OCI-LY7 (cell line): ENCODE measurements at regions not wholly inside any gene's neighbourhood (a gene's known extent, or its start where the extent isn't known, plus 50 kb on each side); places are given as distances from the start of the nearest gene placed in this dataset.

ENCODE experiments used
- BruUV-seq: library from RNA; stranded (reverse); fragments of 400-500 nt; replicated peaks from 2 replicates; lab custom pipeline; 2021; lab: Mats Ljungman, UMichigan
- CTCF ChIA-PET: fragments of 300-600 bp; sonication (Branson Sonifier 250); formaldehyde crosslinking; loops from one replicate; lab custom pipeline; 2022; ENCODE audit warnings: antibody characterized with exemption; ENCODE audit not compliant: unreplicated experiment; lab: Charles Lee
- POLR2A ChIA-PET: fragments of 300-600 bp; sonication (Branson Sonifier 250); formaldehyde crosslinking; loops from one replicate; lab custom pipeline; 2022; ENCODE audit warnings: antibody characterized with exemption; lab: Charles Lee
- DNase-seq: peaks from one replicate; pipeline ENCODE4 v3.0.0-alpha.2; 2015; ENCODE audit warnings: low spot score
- H2AFZ ChIP-seq: fragments of 200-600 bp; sonication (generic), shearing (Covaris generic); 2 replicates; pipeline ENCODE4 v1.6.1; 2014; ENCODE audit warnings: mild to moderate bottlenecking, antibody characterized with exemption, low read length, moderate library complexity
- H3K27ac ChIP-seq: fragments of 200-600 bp; sonication (generic); 2 replicates; pipeline ENCODE4 v1.5.1; 2014; ENCODE audit warnings: mixed run types, low read depth, mild to moderate bottlenecking, moderate library complexity, low read length, inconsistent platforms; ENCODE audit not compliant: poor library complexity, severe bottlenecking
- H3K36me3 ChIP-seq: fragments of 200-600 bp; sonication (generic); 2 replicates; pipeline ENCODE4 v1.6.1; 2014; ENCODE audit warnings: mild to moderate bottlenecking, antibody characterized with exemption, low read length, moderate library complexity, mixed read lengths; ENCODE audit not compliant: insufficient read depth
- H3K4me1 ChIP-seq: fragments of 200-600 bp; sonication (generic); 2 replicates; pipeline ENCODE4 v1.5.1; 2014; ENCODE audit warnings: mild to moderate bottlenecking, low read length; ENCODE audit not compliant: insufficient read depth, poor library complexity, severe bottlenecking
- H3K4me2 ChIP-seq: fragments of 200-600 bp; sonication (generic); 2 replicates; pipeline ENCODE4 v1.6.1; 2014; ENCODE audit warnings: mild to moderate bottlenecking, low read length
- H3K4me3 ChIP-seq: fragments of 200-600 bp; sonication (generic); 2 replicates; pipeline ENCODE4 v1.5.1; 2014; ENCODE audit warnings: mild to moderate bottlenecking, low read depth, low read length; ENCODE audit not compliant: poor library complexity, severe bottlenecking
- H3K79me2 ChIP-seq: fragments of 200-600 bp; sonication (generic); 2 replicates; pipeline ENCODE4 v1.6.1; 2016; ENCODE audit warnings: low read depth, mild to moderate bottlenecking, low read length, moderate library complexity, mixed read lengths; ENCODE audit not compliant: insufficient read depth
- H3K9me2 ChIP-seq: fragments of 200-600 bp; sonication (generic); 2 replicates; pipeline ENCODE4 v1.6.1; 2016; ENCODE audit warnings: mild to moderate bottlenecking, low read length, mixed read lengths; ENCODE audit not compliant: insufficient read depth
- H3K9me3 ChIP-seq: fragments of 200-600 bp; sonication (generic); 2 replicates; pipeline ENCODE4 v1.6.1; 2014; ENCODE audit warnings: mild to moderate bottlenecking, mixed run types, low read length, mixed read lengths
- H4K20me1 ChIP-seq: fragments of 200-600 bp; sonication (generic); 2 replicates; pipeline ENCODE4 v1.6.1; 2014; ENCODE audit warnings: mild to moderate bottlenecking, antibody characterized with exemption, low read length, moderate library complexity, mixed read lengths; ENCODE audit not compliant: insufficient read depth
- EZH2phosphoT487 ChIP-seq: fragments of 200-600 bp; sonication (generic); IDR thresholded peaks from 2 replicates; pipeline ENCODE4 v1.6.1; 2018; ENCODE audit warnings: low read depth, borderline replicate concordance, mild to moderate bottlenecking, mixed run types, antibody characterized with exemption, low read length, moderate library complexity, mixed read lengths
- intact Hi-C: fragments of 100-400 bp; cut with micrococcal nuclease; formaldehyde crosslinking; loops from one replicate; pipeline ENCODE4 v1.10.0; 2022; ENCODE audit not compliant: unreplicated experiment
- TF ChIP-seq, protein P1 (sequence below): fragments of 200-600 bp; sonication (generic); conservative IDR thresholded peaks from 2 replicates; pipeline ENCODE4 v1.5.1; 2014; ENCODE audit warnings: mild to moderate bottlenecking, antibody characterized with exemption, low read length, moderate library complexity, mixed read lengths

GRCh38 chr7:417973-418601 lies 101.6 kb downstream of the PDGFA start:
- no peaks in the 10 kb centered on the region for H3K36me3 ChIP-seq
- no peak overlapping the region for H2AFZ ChIP-seq
- no peaks in the 10 kb centered on the region for H3K9me2 ChIP-seq
- H3K79me2 ChIP-seq = no peaks in the 10 kb centered on the region
- no TSS peak for BruUV-seq
- H3K27ac ChIP-seq = no peak overlapping the region
- no peak for DNase-seq
- H3K4me3 ChIP-seq = no peak overlapping the region
- H3K9me3 ChIP-seq = no peaks in the 10 kb centered on the region
- TF ChIP-seq, protein P1, sequence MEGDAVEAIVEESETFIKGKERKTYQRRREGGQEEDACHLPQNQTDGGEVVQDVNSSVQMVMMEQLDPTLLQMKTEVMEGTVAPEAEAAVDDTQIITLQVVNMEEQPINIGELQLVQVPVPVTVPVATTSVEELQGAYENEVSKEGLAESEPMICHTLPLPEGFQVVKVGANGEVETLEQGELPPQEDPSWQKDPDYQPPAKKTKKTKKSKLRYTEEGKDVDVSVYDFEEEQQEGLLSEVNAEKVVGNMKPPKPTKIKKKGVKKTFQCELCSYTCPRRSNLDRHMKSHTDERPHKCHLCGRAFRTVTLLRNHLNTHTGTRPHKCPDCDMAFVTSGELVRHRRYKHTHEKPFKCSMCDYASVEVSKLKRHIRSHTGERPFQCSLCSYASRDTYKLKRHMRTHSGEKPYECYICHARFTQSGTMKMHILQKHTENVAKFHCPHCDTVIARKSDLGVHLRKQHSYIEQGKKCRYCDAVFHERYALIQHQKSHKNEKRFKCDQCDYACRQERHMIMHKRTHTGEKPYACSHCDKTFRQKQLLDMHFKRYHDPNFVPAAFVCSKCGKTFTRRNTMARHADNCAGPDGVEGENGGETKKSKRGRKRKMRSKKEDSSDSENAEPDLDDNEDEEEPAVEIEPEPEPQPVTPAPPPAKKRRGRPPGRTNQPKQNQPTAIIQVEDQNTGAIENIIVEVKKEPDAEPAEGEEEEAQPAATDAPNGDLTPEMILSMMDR = no peak
- no peak for TF ChIP-seq EZH2phosphoT487
- CTCF ChIA-PET = no interaction called here
- no peak overlapping the region for H3K4me2 ChIP-seq
- intact Hi-C loops = no loop called here
- no peaks in the 10 kb centered on the region for H4K20me1 ChIP-seq
- no peaks in the 10 kb centered on the region for H3K4me1 ChIP-seq
- POLR2A ChIA-PET = no interaction called here

DNA sequence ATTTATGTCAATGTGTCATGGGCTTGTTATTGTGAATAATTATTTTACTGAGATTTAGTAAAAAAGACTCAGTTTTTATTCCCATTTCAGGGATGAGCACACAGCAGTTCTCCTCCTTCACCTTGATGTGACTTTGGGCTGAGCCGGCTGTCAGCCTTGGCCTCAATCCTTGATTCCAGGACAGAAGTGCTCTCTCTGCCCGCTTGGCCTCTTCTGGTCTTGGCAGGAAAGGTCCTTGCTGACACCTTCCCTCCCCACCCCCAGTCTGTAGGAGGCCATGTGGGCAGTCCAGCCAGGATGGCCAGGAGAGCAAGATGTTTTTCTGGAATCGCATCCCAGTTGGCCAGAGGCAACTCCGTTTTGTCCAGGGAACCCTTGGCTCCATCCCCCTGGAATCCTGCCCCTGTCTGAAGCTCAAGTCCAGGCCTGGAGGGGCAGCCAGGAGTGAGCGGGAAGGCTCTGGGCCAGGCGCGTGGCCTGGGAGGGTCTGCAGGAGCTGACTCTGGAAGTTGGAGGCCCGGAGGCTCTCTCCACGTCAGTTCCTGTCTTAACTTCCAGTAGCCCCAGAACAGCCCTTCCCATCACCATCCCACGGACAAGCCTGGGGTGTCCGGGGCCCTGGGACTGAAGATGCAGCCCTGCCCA lies 100.9 kb downstream of the PDGFA start:
- CTCF ChIA-PET = no interaction called here
- TF ChIP-seq, protein P1 = no peak
- TF ChIP-seq EZH2phosphoT487 = no peak

More for the DNA sequence above, 100.9 kb downstream of the PDGFA start:
- H3K9me3 ChIP-seq = no peaks in the 10 kb centered on the region
- H3K9me2 ChIP-seq = no peaks in the 10 kb centered on the region
- H2AFZ ChIP-seq = no peak overlapping the region
- H3K79me2 ChIP-seq = no peaks in the 10 kb centered on the region
- intact Hi-C loops = no loop called here
- no peak overlapping the region for H3K4me2 ChIP-seq
- no TSS peak for BruUV-seq
- POLR2A ChIA-PET = no interaction called here
- H3K27ac ChIP-seq = no peak overlapping the region
- H3K4me1 ChIP-seq = no peaks in the 10 kb centered on the region
- H3K36me3 ChIP-seq = no peaks in the 10 kb centered on the region
- no peaks in the 10 kb centered on the region for H4K20me1 ChIP-seq
- DNase-seq = no peak
- no peak overlapping the region for H3K4me3 ChIP-seq
